Fibroblast of lung (primary cell): ENCODE measurements at regions not wholly inside any gene's neighbourhood (a gene's known extent, or its start where the extent isn't known, plus 50 kb on each side); places are given as distances from the start of the nearest gene placed in this dataset.

Source experiments
- DNase-seq, 2 donors: peaks; one replicate each; pipeline versions ENCODE4 v3.0.0 to v3.0.0-alpha.2; 2010; ENCODE audit warnings: low read depth in 2 of 2
- H2AFZ ChIP-seq: 2 replicates; pipeline ENCODE4 v1.5.1; 2012; ENCODE audit warnings: low read length, control low read depth, inconsistent platforms
- H3K27ac ChIP-seq: 2 replicates; pipeline ENCODE4 v1.5.1; 2011; ENCODE audit warnings: low read length, control low read depth; ENCODE audit not compliant: insufficient read depth
- H3K27me3 ChIP-seq: 2 replicates; pipeline ENCODE4 v1.5.1; 2011; ENCODE audit warnings: mild to moderate bottlenecking, low read length; ENCODE audit not compliant: control insufficient read depth, insufficient read depth
- H3K36me3 ChIP-seq: 2 replicates; pipeline ENCODE4 v1.5.1; 2011; ENCODE audit warnings: low read length; ENCODE audit not compliant: control insufficient read depth, insufficient read depth
- H3K4me1 ChIP-seq: 2 replicates; pipeline ENCODE4 v1.5.1; 2011; ENCODE audit warnings: low read length; ENCODE audit not compliant: control insufficient read depth, insufficient read depth; ENCODE audit errors: extremely low read depth
- H3K4me2 ChIP-seq: 2 replicates; pipeline ENCODE4 v1.5.1; 2011; ENCODE audit warnings: low read length, control low read depth; ENCODE audit not compliant: insufficient read depth; ENCODE audit errors: extremely low read depth
- H3K4me3 ChIP-seq, 4 experiments: fragments of 200-600 bp in 1 of 4; sonication (generic) in 1 of 4; replicated peaks in 1 of 4; 2 replicates each; pipeline ENCODE4 v1.5.1; 2011 to 2016; ENCODE audit warnings: low read length in 4 of 4, low read depth in 3 of 4, mild to moderate bottlenecking in 3 of 4, control low read depth in 2 of 4, inconsistent platforms in 1 of 4, mixed read lengths in 1 of 4; ENCODE audit not compliant: insufficient read depth in 1 of 4; ENCODE audit errors: control extremely low read depth in 1 of 4
- H3K79me2 ChIP-seq: 2 replicates; pipeline ENCODE4 v1.5.1; 2012; ENCODE audit warnings: mild to moderate bottlenecking, low read length, inconsistent platforms; ENCODE audit not compliant: control insufficient read depth, insufficient read depth
- H3K9ac ChIP-seq: 2 replicates; pipeline ENCODE4 v1.5.1; 2011; ENCODE audit warnings: mild to moderate bottlenecking, low read length, control low read depth; ENCODE audit not compliant: insufficient read depth
- H3K9me3 ChIP-seq: 2 replicates; pipeline ENCODE4 v1.5.1; 2012; ENCODE audit warnings: low read depth, low read length; ENCODE audit not compliant: control insufficient read depth, insufficient read depth
- H4K20me1 ChIP-seq: 2 replicates; pipeline ENCODE4 v1.5.1; 2011; ENCODE audit warnings: low read length; ENCODE audit not compliant: control insufficient read depth, insufficient read depth; ENCODE audit errors: extremely low read depth
- EZH2 ChIP-seq: IDR thresholded peaks from 2 replicates; pipeline ENCODE4 v1.5.1; 2012; ENCODE audit warnings: low read length, control low read depth, mild to moderate bottlenecking; ENCODE audit errors: missing control alignments
- TF ChIP-seq, protein P1 (sequence below), 2 donors: IDR thresholded peaks in 1 of 2; conservative IDR thresholded peaks in 1 of 2; 1 replicate in 1 of 2; 2 replicates in 1 of 2; pipeline ENCODE4 v1.5.1; 2011 to 2012; ENCODE audit warnings: low read length in 2 of 2, control low read depth in 1 of 2, inconsistent platforms in 1 of 2, low read depth in 1 of 2, mild to moderate bottlenecking in 1 of 2

DNA sequence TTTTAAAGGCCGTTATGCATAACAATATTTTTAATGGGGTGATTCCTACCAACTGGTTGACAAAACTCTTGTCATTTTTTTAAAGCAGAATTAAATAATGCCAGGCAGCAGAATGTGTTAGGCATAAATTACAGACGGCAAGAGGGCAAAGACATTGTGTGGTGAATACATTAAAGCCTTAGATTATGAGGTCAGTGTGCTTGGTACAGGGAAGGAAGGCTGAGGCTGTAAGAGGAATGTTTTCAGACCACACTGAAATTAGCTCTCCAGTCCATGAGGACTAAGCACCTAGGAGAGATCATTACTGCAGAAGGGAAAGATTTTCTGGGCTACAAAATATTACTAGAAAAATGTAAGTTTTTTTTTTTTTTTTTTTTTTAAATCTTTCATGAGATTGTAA is 312.8 kb upstream of the PRKCQ start:
- Histone ChIP-seq H3K4me1 (no peaks in the 10 kb centered on the region), H3K36me3 (no peaks in the 10 kb centered on the region), H3K27me3 (no peaks in the 10 kb centered on the region), H4K20me1 (no peaks in the 10 kb centered on the region), H3K79me2 (no peaks in the 10 kb centered on the region), H3K27ac (no peak overlapping the region), H3K4me3 (no peak overlapping the region), H3K9me3 (no peaks in the 10 kb centered on the region), H3K9ac (no peak overlapping the region), H2AFZ (no peak overlapping the region), H3K4me2 (no peak overlapping the region)
- no peak for DNase-seq
- no peak for TF ChIP-seq EZH2

DNA sequence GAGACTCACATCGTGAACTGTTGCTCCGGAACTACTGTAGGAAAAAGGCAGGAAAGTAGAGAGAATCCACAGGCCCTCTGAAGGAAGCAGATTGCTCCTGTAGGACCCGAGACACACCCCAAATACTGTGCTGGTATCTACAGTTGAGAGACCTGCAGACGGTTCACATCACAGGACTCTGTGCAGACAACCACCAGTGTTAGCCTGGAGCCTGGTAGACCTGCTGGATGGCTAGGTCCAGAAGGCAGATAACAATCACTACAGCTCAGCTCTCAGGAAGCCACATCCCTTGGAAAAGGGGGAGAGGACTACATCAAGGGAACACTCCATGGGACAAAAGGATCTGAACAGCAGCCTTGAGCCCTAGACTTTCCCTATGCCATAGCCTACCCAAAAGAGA is 311.8 kb upstream of the PRKCQ start:
- Histone ChIP-seq H3K4me1 (no peaks in the 10 kb centered on the region), H3K36me3 (no peaks in the 10 kb centered on the region), H3K4me3 (no peak overlapping the region), H3K27me3 (no peaks in the 10 kb centered on the region), H2AFZ (no peak overlapping the region), H3K4me2 (no peak overlapping the region), H4K20me1 (no peaks in the 10 kb centered on the region), H3K9me3 (no peaks in the 10 kb centered on the region), H3K9ac (no peak overlapping the region), H3K27ac (no peak overlapping the region), H3K79me2 (no peaks in the 10 kb centered on the region)
- no peak for TF ChIP-seq EZH2
- TF ChIP-seq, protein P1, sequence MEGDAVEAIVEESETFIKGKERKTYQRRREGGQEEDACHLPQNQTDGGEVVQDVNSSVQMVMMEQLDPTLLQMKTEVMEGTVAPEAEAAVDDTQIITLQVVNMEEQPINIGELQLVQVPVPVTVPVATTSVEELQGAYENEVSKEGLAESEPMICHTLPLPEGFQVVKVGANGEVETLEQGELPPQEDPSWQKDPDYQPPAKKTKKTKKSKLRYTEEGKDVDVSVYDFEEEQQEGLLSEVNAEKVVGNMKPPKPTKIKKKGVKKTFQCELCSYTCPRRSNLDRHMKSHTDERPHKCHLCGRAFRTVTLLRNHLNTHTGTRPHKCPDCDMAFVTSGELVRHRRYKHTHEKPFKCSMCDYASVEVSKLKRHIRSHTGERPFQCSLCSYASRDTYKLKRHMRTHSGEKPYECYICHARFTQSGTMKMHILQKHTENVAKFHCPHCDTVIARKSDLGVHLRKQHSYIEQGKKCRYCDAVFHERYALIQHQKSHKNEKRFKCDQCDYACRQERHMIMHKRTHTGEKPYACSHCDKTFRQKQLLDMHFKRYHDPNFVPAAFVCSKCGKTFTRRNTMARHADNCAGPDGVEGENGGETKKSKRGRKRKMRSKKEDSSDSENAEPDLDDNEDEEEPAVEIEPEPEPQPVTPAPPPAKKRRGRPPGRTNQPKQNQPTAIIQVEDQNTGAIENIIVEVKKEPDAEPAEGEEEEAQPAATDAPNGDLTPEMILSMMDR (conservative IDR thresholded peaks at IDR 0.05 in 1 of 2, IDR thresholded peaks at IDR 0.05 in 1 of 2; ENCODE audit: low read depth in 1 of 2, low read length in 2 of 2), result no peak
- DNase-seq, result no peak

DNA sequence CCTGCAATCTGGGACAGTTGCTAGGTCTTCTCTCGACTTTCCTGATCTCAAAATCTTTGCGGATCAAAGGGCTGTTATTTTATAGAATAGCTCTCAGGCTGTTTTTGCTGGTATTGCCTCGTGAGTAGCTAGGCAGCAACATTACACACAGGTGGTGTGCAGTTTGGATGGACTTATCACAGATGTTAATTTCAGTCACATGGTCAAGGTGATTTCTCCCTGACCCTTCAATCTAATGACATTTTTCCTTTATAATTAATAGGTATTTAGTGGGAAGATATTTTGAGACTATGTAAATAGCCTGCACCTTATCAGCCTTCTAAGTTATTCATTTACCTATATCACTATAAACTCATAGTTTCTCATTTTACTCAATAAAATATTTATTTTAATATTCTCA is 309.6 kb upstream of the PRKCQ start:
- Histone ChIP-seq H3K4me2 (no peak overlapping the region), H3K36me3 (no peaks in the 10 kb centered on the region), H3K27me3 (no peaks in the 10 kb centered on the region), H3K79me2 (no peaks in the 10 kb centered on the region), H3K27ac (no peak overlapping the region), H3K9ac (no peak overlapping the region), H3K4me1 (no peaks in the 10 kb centered on the region), H2AFZ (no peak overlapping the region), H4K20me1 (no peaks in the 10 kb centered on the region), H3K9me3 (no peaks in the 10 kb centered on the region), H3K4me3 (no peak overlapping the region)
- no peak for TF ChIP-seq EZH2
- TF ChIP-seq, protein P1 (conservative IDR thresholded peaks at IDR 0.05 in 1 of 2, IDR thresholded peaks at IDR 0.05 in 1 of 2; ENCODE audit: low read depth in 1 of 2, low read length in 2 of 2), result no peak
- DNase-seq, result no peak
